ENCODE measurements at regions not wholly inside any gene's neighbourhood (a gene's known extent, or its start where the extent isn't known, plus 50 kb on each side); places are given as distances from the start of the nearest gene placed in this dataset.

DNA sequence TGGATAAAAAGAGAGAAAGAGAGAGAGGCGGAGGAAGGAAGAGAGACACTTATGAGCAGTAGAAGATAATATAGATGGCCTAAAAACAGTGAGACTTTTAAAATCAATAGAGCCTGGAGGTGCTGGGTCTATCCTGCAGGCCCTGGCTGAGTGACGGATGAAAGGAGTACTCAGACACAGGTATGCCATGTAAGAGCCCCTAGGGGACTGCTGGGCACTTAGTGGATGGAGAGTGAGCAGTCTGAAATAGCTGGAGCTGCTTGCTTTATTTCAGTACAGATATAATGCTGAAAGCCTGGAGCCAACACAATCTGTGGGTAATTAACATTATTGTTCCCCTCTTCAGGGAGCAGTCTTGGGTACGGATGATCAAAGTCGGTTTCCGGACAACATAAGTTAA lies 578.6 kb downstream of the SPOCK3 start:
- TF ChIP-seq, protein P1, sequence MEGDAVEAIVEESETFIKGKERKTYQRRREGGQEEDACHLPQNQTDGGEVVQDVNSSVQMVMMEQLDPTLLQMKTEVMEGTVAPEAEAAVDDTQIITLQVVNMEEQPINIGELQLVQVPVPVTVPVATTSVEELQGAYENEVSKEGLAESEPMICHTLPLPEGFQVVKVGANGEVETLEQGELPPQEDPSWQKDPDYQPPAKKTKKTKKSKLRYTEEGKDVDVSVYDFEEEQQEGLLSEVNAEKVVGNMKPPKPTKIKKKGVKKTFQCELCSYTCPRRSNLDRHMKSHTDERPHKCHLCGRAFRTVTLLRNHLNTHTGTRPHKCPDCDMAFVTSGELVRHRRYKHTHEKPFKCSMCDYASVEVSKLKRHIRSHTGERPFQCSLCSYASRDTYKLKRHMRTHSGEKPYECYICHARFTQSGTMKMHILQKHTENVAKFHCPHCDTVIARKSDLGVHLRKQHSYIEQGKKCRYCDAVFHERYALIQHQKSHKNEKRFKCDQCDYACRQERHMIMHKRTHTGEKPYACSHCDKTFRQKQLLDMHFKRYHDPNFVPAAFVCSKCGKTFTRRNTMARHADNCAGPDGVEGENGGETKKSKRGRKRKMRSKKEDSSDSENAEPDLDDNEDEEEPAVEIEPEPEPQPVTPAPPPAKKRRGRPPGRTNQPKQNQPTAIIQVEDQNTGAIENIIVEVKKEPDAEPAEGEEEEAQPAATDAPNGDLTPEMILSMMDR (IDR thresholded peaks at IDR 0.05; ENCODE audit: borderline replicate concordance) = no peak
- H3K27me3 ChIP-seq (ENCODE audit: low read depth) = no peaks in the 10 kb centered on the region

DNA sequence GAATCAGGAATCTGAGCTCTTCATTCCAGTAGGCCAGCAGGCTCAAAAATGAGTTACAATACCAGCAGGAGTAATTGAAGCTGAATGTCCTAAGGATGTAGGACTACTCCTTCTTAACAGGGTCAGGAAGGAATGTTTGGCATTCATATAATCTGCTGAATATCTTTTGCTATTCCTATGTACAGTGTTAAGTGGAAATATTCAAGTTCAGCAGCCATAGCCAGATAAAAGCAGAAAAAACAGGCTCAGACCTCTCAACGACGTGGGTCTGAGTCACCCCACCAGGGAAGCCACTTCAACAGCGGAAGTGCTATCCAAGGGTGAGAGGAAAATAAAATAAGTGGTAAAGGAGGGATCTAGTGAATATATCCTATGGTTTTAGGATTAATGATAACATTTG lies 577.0 kb downstream of the SPOCK3 start:
- no peaks in the 10 kb centered on the region for H3K9me3 ChIP-seq (replicated peaks)
- TF ChIP-seq, protein P1 (IDR thresholded peaks at IDR 0.05; ENCODE audit: borderline replicate concordance) = no peak
- no peak for DNase-seq
- H3K4me1 ChIP-seq = no peaks in the 10 kb centered on the region
- no peak overlapping the region for H3K4me3 ChIP-seq
- H3K27ac ChIP-seq (replicated peaks) = no peak overlapping the region
- no peaks in the 10 kb centered on the region for H3K36me3 ChIP-seq
- H3K27me3 ChIP-seq (ENCODE audit: low read depth) = no peaks in the 10 kb centered on the region
- intact Hi-C loops (cut with micrococcal nuclease) = no loop called here

More for the DNA sequence above, 578.6 kb downstream of the SPOCK3 start:
- no peaks in the 10 kb centered on the region for H3K36me3 ChIP-seq
- DNase-seq = no peak
- H3K9me3 ChIP-seq (replicated peaks) = no peaks in the 10 kb centered on the region
- H3K4me3 ChIP-seq = no peak overlapping the region
- H3K4me1 ChIP-seq = no peaks in the 10 kb centered on the region
- H3K27ac ChIP-seq (replicated peaks) = no peak overlapping the region
- intact Hi-C loops (cut with micrococcal nuclease) = no loop called here

DNA sequence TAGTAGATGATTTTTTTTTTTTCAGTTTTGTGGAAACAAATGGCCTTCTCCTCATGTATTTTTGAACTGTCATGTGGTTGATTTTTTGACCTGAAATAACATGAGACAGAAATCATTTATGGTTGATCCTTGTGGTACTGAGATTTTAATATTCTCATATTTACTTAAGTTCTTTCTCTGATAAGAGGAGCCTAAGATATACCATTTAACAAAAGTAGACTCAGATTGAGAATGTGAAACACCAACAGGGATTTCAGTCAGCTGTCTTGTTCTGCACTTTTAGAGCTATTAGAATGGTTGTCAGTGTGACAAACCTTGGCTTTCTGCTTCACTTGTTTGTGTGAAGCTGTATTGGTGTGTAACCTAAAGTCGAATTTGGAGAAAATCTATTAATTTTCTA lies 575.7 kb downstream of the SPOCK3 start:
- no peaks in the 10 kb centered on the region for H3K36me3 ChIP-seq
- no peak overlapping the region for H3K4me3 ChIP-seq
- H3K9me3 ChIP-seq (replicated peaks) = no peaks in the 10 kb centered on the region
- intact Hi-C loops (cut with micrococcal nuclease) = no loop called here
- no peaks in the 10 kb centered on the region for H3K27me3 ChIP-seq (ENCODE audit: low read depth)
- H3K27ac ChIP-seq (replicated peaks) = no peak overlapping the region
- no peaks in the 10 kb centered on the region for H3K4me1 ChIP-seq
- TF ChIP-seq, protein P1 (IDR thresholded peaks at IDR 0.05; ENCODE audit: borderline replicate concordance) = no peak
- no peak for DNase-seq

DNA sequence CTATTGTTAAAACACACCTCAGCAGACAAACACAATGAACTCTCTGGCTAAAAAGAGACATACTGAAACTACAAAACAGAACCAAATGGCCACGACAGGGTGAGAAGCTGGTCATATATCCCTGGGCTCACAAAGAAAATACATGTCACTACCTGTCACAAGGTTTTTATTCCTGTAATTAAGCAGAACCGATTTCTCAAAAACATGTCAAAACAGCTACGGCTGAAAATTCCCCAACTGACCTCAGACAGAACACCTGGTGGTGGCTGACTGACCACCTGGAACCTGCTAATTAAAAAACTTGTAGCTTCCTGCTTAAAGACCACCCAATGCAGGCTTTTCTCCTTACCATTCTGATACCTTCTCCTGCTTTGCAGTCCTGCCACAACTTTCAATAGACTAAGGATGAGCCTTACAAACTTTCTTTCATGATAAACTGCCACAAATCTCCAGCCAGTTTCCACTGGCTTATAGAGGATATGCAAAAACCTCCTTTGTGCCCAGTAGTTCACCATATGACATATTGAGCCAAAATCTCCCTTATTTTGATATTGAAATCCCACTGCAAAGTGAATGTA lies 571.9 kb downstream of the SPOCK3 start:
- TF ChIP-seq, protein P1 (IDR thresholded peaks at IDR 0.05; ENCODE audit: borderline replicate concordance) = no peak
- H3K27me3 ChIP-seq (ENCODE audit: low read depth) = no peaks in the 10 kb centered on the region

DNA sequence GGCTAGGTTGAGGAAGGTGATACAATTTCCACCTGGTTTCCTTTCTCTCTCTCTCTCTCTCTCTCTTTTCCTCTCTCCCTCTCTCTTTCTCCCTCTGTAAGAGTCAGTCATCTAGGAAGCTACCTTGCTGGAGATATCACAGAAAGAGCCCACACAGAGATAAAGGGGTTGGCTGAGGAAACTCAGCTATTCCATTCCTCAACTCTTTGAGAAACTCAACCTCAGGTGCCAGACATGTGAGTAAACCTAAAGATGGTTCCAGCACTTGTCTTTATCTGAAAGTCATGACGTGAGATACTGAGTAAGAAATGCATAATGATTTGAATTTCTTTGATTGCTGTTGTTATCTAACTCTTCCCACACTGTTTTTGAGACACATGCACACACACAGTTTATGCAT lies 564.0 kb downstream of the SPOCK3 start:
- H3K27me3 ChIP-seq (ENCODE audit: low read depth) = no peaks in the 10 kb centered on the region
- H3K36me3 ChIP-seq = no peaks in the 10 kb centered on the region
- TF ChIP-seq, protein P1 (IDR thresholded peaks at IDR 0.05; ENCODE audit: borderline replicate concordance) = no peak
- H3K9me3 ChIP-seq (replicated peaks) = peaks cover 5% of the 10 kb centered on the region
- intact Hi-C loops (cut with micrococcal nuclease) = no loop called here
- no peak for DNase-seq
- no peaks in the 10 kb centered on the region for H3K4me1 ChIP-seq
- no peak overlapping the region for H3K4me3 ChIP-seq
- H3K27ac ChIP-seq (replicated peaks) = no peak overlapping the region

More for the DNA sequence above, 571.9 kb downstream of the SPOCK3 start:
- Histone ChIP-seq H3K9me3 (replicated peaks) (no peaks in the 10 kb centered on the region), H3K36me3 (no peaks in the 10 kb centered on the region), H3K27ac (replicated peaks) (no peak overlapping the region), H3K4me1 (no peaks in the 10 kb centered on the region), H3K4me3 (no peak overlapping the region)
- intact Hi-C loops (cut with micrococcal nuclease) = no loop called here
- DNase-seq = no peak
